ENCODE measurements at regions not wholly inside any gene's neighbourhood (a gene's known extent, or its start where the extent isn't known, plus 50 kb on each side); places are given as distances from the start of the nearest gene placed in this dataset.

DNA sequence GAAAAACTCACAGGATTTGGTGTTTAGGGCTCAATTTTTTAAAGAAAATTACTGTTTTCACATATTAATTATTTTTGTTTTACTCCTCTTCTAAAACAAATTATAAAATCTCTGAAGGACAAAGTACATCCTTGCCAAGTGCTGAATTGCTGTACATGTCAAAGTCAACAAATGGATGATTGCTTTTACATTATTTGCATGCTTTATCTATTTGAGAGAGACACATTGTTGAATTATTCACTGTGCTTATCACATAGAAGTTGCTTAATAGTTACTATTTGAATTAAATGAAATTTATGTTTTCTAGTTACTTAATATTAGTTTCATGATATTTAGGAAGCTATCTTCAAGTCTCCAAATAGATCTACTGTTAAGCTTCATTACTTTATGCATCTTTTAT is 318.6 kb upstream of the PTCHD4 start:
- TF ChIP-seq, protein P1, sequence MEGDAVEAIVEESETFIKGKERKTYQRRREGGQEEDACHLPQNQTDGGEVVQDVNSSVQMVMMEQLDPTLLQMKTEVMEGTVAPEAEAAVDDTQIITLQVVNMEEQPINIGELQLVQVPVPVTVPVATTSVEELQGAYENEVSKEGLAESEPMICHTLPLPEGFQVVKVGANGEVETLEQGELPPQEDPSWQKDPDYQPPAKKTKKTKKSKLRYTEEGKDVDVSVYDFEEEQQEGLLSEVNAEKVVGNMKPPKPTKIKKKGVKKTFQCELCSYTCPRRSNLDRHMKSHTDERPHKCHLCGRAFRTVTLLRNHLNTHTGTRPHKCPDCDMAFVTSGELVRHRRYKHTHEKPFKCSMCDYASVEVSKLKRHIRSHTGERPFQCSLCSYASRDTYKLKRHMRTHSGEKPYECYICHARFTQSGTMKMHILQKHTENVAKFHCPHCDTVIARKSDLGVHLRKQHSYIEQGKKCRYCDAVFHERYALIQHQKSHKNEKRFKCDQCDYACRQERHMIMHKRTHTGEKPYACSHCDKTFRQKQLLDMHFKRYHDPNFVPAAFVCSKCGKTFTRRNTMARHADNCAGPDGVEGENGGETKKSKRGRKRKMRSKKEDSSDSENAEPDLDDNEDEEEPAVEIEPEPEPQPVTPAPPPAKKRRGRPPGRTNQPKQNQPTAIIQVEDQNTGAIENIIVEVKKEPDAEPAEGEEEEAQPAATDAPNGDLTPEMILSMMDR (IDR thresholded peaks at IDR 0.05; ENCODE audit: low read depth, low read length), result no peak
- DNase-seq (ENCODE audit: low read depth, low spot score), result no peak
- no peaks in the 10 kb centered on the region for H3K27me3 ChIP-seq (ENCODE audit: control insufficient read depth, insufficient read depth, low read length)
- CTCF ChIA-PET, result interaction anchor here (3.4 kb wide), 1 partner anchor 336 kb away, joined by 12 read pairs; no protein-coding TSS in a partner anchor
- POLR2A ChIA-PET, result no interaction called here
- H3K9me3 ChIP-seq (ENCODE audit: control insufficient read depth, insufficient read depth, low read length), result no peaks in the 10 kb centered on the region
- no peak overlapping the region for H3K4me3 ChIP-seq (ENCODE audit: low read depth, low read length)
- no peak overlapping the region for H3K27ac ChIP-seq (ENCODE audit: low read depth, low read length)

DNA sequence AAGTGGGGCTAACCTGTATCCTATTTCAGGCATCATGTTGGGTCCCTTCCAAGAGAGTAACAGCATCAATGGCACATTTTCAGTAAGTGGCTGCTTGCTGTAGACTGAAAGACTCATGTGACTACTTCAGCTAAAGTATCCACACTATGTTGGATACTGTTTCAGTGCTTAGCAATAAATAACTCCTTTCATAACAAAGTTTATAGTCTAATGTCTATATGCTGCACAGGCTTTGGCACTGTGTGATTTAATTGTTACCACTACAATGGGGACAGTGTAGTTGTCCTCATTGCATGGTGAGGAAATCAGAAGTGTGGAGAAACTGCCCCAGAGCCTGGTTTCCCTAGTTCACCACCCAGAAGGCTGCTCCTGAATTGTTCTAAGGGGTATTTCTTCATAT is 318.0 kb upstream of the PTCHD4 start:
- no peaks in the 10 kb centered on the region for H3K9me3 ChIP-seq (ENCODE audit: control insufficient read depth, insufficient read depth, low read length)
- no peak overlapping the region for H3K4me3 ChIP-seq (ENCODE audit: low read depth, low read length)
- H3K27ac ChIP-seq (ENCODE audit: low read depth, low read length), result no peak overlapping the region
- H3K27me3 ChIP-seq (ENCODE audit: control insufficient read depth, insufficient read depth, low read length), result no peaks in the 10 kb centered on the region
- POLR2A ChIA-PET, result no interaction called here
- DNase-seq (ENCODE audit: low read depth, low spot score), result no peak
- CTCF ChIA-PET, result interaction anchor here (3.4 kb wide), 1 partner anchor 336 kb away, joined by 12 read pairs; no protein-coding TSS in a partner anchor
- TF ChIP-seq, protein P1 (IDR thresholded peaks at IDR 0.05; ENCODE audit: low read depth, low read length), result no peak

DNA sequence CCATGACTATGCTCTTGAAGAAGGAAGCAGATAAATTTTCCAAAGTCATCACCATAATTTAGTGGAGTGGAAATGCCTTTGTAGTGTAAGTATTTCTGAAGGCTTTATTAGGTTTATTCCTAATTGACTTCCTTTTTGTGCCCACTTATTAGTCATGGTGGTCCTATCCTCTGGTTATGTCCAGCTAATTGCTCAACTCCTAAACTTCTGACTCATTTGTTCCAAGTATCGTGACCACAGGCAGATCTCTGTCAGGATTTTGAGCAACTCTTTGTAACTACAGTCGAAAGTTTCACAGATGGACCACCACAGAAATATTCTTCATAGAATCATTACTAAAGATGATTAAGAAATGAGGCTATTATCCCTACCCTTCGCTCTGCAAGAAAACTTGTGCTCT is 315.6 kb upstream of the PTCHD4 start:
- H3K27ac ChIP-seq (ENCODE audit: low read depth, low read length), result peak overlapping the region; percentile 4
- no peaks in the 10 kb centered on the region for H3K27me3 ChIP-seq (ENCODE audit: control insufficient read depth, insufficient read depth, low read length)
- H3K9me3 ChIP-seq (ENCODE audit: control insufficient read depth, insufficient read depth, low read length), result peaks cover 3% of the 10 kb centered on the region; the same call in 1 of the 2 replicates
- no peak overlapping the region for H3K4me3 ChIP-seq (ENCODE audit: low read depth, low read length)
- CTCF ChIA-PET, result no interaction called here
- peak; percentile 50 for DNase-seq (ENCODE audit: low read depth, low spot score)
- POLR2A ChIA-PET, result no interaction called here
- TF ChIP-seq, protein P1 (IDR thresholded peaks at IDR 0.05; ENCODE audit: low read depth, low read length), result no peak

DNA sequence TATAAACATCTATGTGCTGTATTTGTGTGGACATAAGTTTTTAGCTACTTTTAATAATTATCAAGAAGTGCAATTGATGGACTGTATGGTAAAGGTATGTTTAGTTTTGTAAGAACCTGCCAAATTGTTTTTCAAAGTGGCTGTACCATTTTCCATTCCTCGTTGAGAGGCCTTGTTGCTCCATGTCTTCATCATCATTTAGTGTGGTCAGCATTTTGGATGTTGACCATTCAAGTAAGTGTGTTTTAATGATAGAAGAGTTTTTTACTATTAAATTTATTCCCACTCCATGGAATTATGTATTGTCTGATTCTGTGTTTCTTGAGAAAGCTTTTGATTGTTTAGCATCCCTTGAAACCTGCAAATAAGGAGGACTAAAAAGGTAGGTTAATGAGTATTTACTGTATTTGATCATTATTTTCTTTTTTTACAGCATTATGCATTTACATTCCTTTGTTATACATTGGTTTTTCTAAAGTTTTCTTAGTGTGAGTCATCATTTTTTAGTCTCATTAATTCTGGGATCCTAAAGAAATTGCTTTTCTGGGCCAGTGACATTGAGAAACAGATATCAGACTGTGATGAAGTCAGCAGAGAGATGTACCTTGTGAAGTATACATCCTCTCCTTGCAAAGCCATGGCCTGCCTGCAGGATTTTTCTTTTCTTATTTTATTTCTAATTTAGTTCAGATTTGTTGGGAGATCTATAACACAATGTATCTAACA is 312.8 kb upstream of the PTCHD4 start:
- CTCF ChIA-PET, result no interaction called here
- H3K4me3 ChIP-seq (ENCODE audit: low read depth, low read length), result no peak overlapping the region
- H3K9me3 ChIP-seq (ENCODE audit: control insufficient read depth, insufficient read depth, low read length), result peaks cover 3% of the 10 kb centered on the region; the same call in 1 of the 2 replicates
- TF ChIP-seq, protein P1 (IDR thresholded peaks at IDR 0.05; ENCODE audit: low read depth, low read length), result no peak
- DNase-seq (ENCODE audit: low read depth, low spot score), result peak; percentile 7
- POLR2A ChIA-PET, result no interaction called here
- H3K27ac ChIP-seq (ENCODE audit: low read depth, low read length), result no peak overlapping the region
- H3K27me3 ChIP-seq (ENCODE audit: control insufficient read depth, insufficient read depth, low read length), result no peaks in the 10 kb centered on the region

DNA sequence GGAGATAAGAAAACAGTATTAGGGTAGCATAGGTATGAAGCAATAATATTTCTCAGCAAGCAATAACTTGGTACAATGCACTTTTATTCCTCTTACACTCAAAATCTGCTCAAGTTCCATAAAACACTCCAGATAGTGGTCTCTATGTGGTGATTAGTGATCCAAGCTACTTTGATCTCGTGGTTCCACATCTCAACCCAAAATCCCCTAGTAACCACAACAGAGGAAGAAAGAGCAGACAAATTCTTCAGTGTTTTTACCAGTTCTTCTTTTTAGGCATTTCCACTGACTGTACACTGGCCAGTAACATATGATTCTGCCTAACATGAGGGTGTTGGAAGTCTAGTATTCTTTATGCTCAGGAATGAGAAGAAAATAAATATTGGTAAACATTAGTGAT is 309.0 kb upstream of the PTCHD4 start:
- CTCF ChIA-PET, result no interaction called here
- DNase-seq (ENCODE audit: low read depth, low spot score), result no peak
- H3K9me3 ChIP-seq (ENCODE audit: control insufficient read depth, insufficient read depth, low read length), result peaks cover 3% of the 10 kb centered on the region; the same call in 1 of the 2 replicates
- H3K27me3 ChIP-seq (ENCODE audit: control insufficient read depth, insufficient read depth, low read length), result no peaks in the 10 kb centered on the region
- POLR2A ChIA-PET, result no interaction called here
- TF ChIP-seq, protein P1 (IDR thresholded peaks at IDR 0.05; ENCODE audit: low read depth, low read length), result no peak
- H3K4me3 ChIP-seq (ENCODE audit: low read depth, low read length), result no peak overlapping the region
- no peak overlapping the region for H3K27ac ChIP-seq (ENCODE audit: low read depth, low read length)
